Upper lobe of left lung (tissue), 6 donors: ENCODE measurements at regions not wholly inside any gene's neighbourhood (a gene's known extent, or its start where the extent isn't known, plus 50 kb on each side); places are given as distances from the start of the nearest gene placed in this dataset.

Source experiments
- ATAC-seq, 2 donors: fragments of 200-7000 bp; cut with Tn5 transposase; one replicate each; pipeline ENCODE4 v1.9.1; 2022; ENCODE audit warnings: mild to moderate bottlenecking in 2 of 2, moderate library complexity in 2 of 2; ENCODE audit not compliant: low FRiP score in 2 of 2
- DNase-seq, 2 donors: peaks; one replicate each; pipeline ENCODE4 v3.0.0-alpha.2; 2019 to 2020
- H3K27ac ChIP-seq, 4 donors: fragments of 200-600 bp; sonication (generic); one replicate each; pipeline ENCODE4 v1.5.1; 2016 to 2019
- H3K27me3 ChIP-seq, 4 donors: fragments of 200-600 bp; sonication (generic); one replicate each; pipeline ENCODE4 v1.5.1; 2017 to 2019
- H3K36me3 ChIP-seq, 4 donors: fragments of 200-600 bp; sonication (generic); one replicate each; pipeline ENCODE4 v1.5.1; 2016 to 2019
- H3K4me1 ChIP-seq, 4 donors: fragments of 200-600 bp; sonication (generic); one replicate each; pipeline ENCODE4 v1.5.1; 2018 to 2019
- H3K4me3 ChIP-seq, 4 donors: fragments of 200-600 bp; sonication (generic); one replicate each; pipeline ENCODE4 v1.5.1; 2017 to 2019; ENCODE audit warnings: mild to moderate bottlenecking in 2 of 4, moderate library complexity in 1 of 4
- H3K9me3 ChIP-seq, 4 donors: fragments of 200-600 bp; sonication (generic); one replicate each; pipeline ENCODE4 v1.5.1; 2018 to 2019
- EP300 ChIP-seq, 4 donors: sonication (generic); formaldehyde crosslinking; IDR thresholded peaks; one replicate each; pipeline ENCODE4 v1.5.1; 2017; ENCODE audit warnings: antibody characterized with exemption in 4 of 4, control low read depth in 2 of 4
- POLR2A ChIP-seq, 4 donors: fragments of 450-650 bp; IDR thresholded peaks; one replicate each; pipeline ENCODE4 v1.5.1; 2016 to 2017; ENCODE audit warnings: antibody characterized with exemption in 4 of 4, mild to moderate bottlenecking in 2 of 4
- POLR2AphosphoS5 ChIP-seq, 2 donors: sonication (generic); formaldehyde crosslinking; IDR thresholded peaks; one replicate each; pipeline ENCODE4 v1.5.1; 2017; ENCODE audit warnings: antibody characterized with exemption in 2 of 2
- WGBS, 2 donors: methylation state at CpG; one replicate each; pipeline ENCODE4 v1.1.5; 2017 to 2018; 5-methylcytosine and 5-hydroxymethylcytosine counted together
- TF ChIP-seq, protein P1 (sequence below), 6 experiments: fragments of 450-650 bp in 4 of 6; fragments of 200-600 bp in 2 of 6; sonication (generic) in 2 of 6; IDR thresholded peaks; one replicate each; pipeline ENCODE4 v1.5.1; 2016 to 2019; ENCODE audit warnings: antibody characterized with exemption in 6 of 6
- donor health status: DM: no; HTN: no; CAD: no; lungs with moderate emphysema.
- donor health status: DM: no; HTN: yes; CAD: no; lungs with severe emphysema.

DNA sequence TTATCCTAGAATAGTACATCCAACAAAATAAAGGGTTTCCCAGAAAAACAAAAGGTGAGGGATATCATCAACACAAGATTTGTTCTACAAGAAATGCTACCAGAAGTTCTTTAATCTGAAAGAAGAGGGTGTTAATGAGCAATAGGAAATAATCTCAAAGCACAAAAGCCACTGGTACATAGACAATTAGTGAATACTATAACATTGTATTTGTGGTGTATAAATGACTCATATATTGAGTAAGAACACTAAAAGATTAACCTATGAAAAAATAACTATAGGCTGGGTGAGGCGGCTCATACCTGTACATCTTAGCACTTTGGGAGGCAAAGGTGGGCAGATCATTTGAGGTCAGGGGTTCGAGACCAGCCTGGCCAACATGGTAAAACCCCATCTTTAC is 210.2 kb upstream of the SLITRK3 start:
- no peak overlapping the region for H3K27ac ChIP-seq
- no peaks in the 10 kb centered on the region for H3K9me3 ChIP-seq
- no peaks in the 10 kb centered on the region for H3K4me1 ChIP-seq
- WGBS, 2 donors: 83 to 88% methylated on average over 2 of the region's 2 CpGs
- TF ChIP-seq POLR2AphosphoS5 (IDR thresholded peaks at IDR 0.05) (no peak), POLR2A (IDR thresholded peaks at IDR 0.05) (no peak), EP300 (IDR thresholded peaks at IDR 0.05) (no peak)
- TF ChIP-seq, protein P1, sequence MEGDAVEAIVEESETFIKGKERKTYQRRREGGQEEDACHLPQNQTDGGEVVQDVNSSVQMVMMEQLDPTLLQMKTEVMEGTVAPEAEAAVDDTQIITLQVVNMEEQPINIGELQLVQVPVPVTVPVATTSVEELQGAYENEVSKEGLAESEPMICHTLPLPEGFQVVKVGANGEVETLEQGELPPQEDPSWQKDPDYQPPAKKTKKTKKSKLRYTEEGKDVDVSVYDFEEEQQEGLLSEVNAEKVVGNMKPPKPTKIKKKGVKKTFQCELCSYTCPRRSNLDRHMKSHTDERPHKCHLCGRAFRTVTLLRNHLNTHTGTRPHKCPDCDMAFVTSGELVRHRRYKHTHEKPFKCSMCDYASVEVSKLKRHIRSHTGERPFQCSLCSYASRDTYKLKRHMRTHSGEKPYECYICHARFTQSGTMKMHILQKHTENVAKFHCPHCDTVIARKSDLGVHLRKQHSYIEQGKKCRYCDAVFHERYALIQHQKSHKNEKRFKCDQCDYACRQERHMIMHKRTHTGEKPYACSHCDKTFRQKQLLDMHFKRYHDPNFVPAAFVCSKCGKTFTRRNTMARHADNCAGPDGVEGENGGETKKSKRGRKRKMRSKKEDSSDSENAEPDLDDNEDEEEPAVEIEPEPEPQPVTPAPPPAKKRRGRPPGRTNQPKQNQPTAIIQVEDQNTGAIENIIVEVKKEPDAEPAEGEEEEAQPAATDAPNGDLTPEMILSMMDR (IDR thresholded peaks at IDR 0.05): no peak
- no peak for DNase-seq
- ATAC-seq: no peak
- H3K36me3 ChIP-seq: no peaks in the 10 kb centered on the region
- no peaks in the 10 kb centered on the region for H3K27me3 ChIP-seq
- no peak overlapping the region for H3K4me3 ChIP-seq

- no peak for TF ChIP-seq POLR2A (IDR thresholded peaks at IDR 0.05)
- ATAC-seq: no peak
These were observed 208.3 kb upstream of the SLITRK3 start for GRCh38 chr3:165404357-165405027.

DNA sequence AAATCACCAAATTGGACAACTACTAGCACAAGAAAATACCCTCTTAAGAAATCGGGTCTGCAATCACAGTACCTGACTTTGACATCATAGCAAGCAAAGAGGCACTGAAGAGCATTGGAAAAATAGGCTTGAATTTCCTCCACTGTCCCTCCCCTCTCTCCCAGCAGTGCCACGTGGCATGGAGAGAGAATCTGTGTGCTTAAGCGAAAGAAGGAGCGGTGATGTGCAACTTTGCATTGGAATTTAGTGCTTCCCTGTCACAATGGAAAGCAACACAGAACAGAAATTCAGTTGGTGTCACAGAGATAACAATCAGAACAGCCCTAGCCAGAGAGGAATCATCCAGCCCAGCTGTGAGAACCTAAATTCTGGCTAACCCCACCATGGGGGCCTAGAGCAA is 207.5 kb upstream of the SLITRK3 start:
- ATAC-seq (no peak), DNase-seq (no peak)
- Histone ChIP-seq H3K9me3 (no peaks in the 10 kb centered on the region), H3K4me1 (no peaks in the 10 kb centered on the region), H3K27me3 (no peaks in the 10 kb centered on the region), H3K4me3 (no peak overlapping the region), H3K36me3 (no peaks in the 10 kb centered on the region), H3K27ac (no peak overlapping the region)
- 59 to 73% methylated on average over 4 of the region's 4 CpGs for WGBS, 2 donors
- TF ChIP-seq EP300 (IDR thresholded peaks at IDR 0.05): no peak
- no peak for TF ChIP-seq POLR2AphosphoS5 (IDR thresholded peaks at IDR 0.05)
- TF ChIP-seq, protein P1 (IDR thresholded peaks at IDR 0.05): no peak
- no peak for TF ChIP-seq POLR2A (IDR thresholded peaks at IDR 0.05)

More at GRCh38 chr3:165404357-165405027, 208.3 kb upstream of the SLITRK3 start:
- Histone ChIP-seq H3K27ac (no peak overlapping the region), H3K27me3 (no peaks in the 10 kb centered on the region), H3K36me3 (no peaks in the 10 kb centered on the region), H3K4me3 (no peak overlapping the region), H3K9me3 (no peaks in the 10 kb centered on the region), H3K4me1 (no peaks in the 10 kb centered on the region)
- DNase-seq: no peak
- WGBS, 2 donors: 92 to 94% methylated on average over 4 of the region's 4 CpGs

- no peaks in the 10 kb centered on the region for H3K4me1 ChIP-seq
- 90 to 91% methylated on average over 1 of the region's 1 CpG for WGBS, 2 donors
- no peaks in the 10 kb centered on the region for H3K36me3 ChIP-seq
- no peak overlapping the region for H3K4me3 ChIP-seq
- no peak overlapping the region for H3K27ac ChIP-seq
- ATAC-seq (no peak), DNase-seq (no peak)
- no peaks in the 10 kb centered on the region for H3K9me3 ChIP-seq
- no peaks in the 10 kb centered on the region for H3K27me3 ChIP-seq
- TF ChIP-seq POLR2A (IDR thresholded peaks at IDR 0.05) (no peak), EP300 (IDR thresholded peaks at IDR 0.05) (no peak), POLR2AphosphoS5 (IDR thresholded peaks at IDR 0.05) (no peak)
- TF ChIP-seq, protein P1 (IDR thresholded peaks at IDR 0.05): no peak
These were observed 199.0 kb upstream of the SLITRK3 start for GRCh38 chr3:165395188-165395587.

DNA sequence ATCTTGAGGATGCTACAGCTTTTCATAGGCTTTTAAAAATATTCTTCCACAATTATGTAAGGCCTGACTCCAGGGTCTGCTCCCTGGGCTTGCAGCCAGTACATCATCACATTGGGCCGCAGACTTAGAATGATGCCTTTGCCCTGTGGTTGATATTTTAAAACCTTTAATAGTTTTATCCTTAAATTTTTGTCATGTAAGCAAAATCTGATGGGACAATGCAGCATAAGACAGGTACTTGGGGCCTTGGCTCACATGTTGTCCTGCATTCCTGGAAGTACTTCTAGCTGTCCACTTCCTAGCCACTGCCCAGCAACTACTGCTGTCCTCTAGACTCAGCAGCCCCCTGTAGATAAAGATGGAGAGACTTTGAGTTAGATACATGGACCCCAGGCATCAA is 197.3 kb upstream of the SLITRK3 start:
- Histone ChIP-seq H3K4me1 (no peaks in the 10 kb centered on the region), H3K9me3 (no peaks in the 10 kb centered on the region), H3K4me3 (no peak overlapping the region), H3K36me3 (no peaks in the 10 kb centered on the region), H3K27me3 (no peaks in the 10 kb centered on the region), H3K27ac (no peak overlapping the region)
- no peak for ATAC-seq
- no peak for DNase-seq
- WGBS, 2 donors: 91 to 95% methylated on average over 1 of the region's 1 CpG
- TF ChIP-seq POLR2A (IDR thresholded peaks at IDR 0.05) (no peak), EP300 (IDR thresholded peaks at IDR 0.05) (no peak)
- TF ChIP-seq, protein P1 (IDR thresholded peaks at IDR 0.05): no peak
